B cell (primary cell): ENCODE measurements at regions not wholly inside any gene's neighbourhood (a gene's known extent, or its start where the extent isn't known, plus 50 kb on each side); places are given as distances from the start of the nearest gene placed in this dataset.

Source experiments
- ATAC-seq: fragments of 200-7000 bp; cut with Tn5 transposase; one replicate; pipeline ENCODE4 v1.10.0; 2021; ENCODE audit warnings: low read depth, mild to moderate bottlenecking, moderate number of reproducible peaks, moderate library complexity
- CTCF ChIA-PET: fragments of 350-600 bp; sonication (Branson Sonifier 250); formaldehyde crosslinking; loops from one replicate; lab custom pipeline; 2021; ENCODE audit warnings: antibody characterized with exemption, inconsistent platforms; lab: Charles Lee
- POLR2A ChIA-PET: fragments of 350-600 bp; sonication (Branson Sonifier 250); formaldehyde crosslinking; loops from one replicate; lab custom pipeline; 2021; ENCODE audit warnings: antibody characterized with exemption; lab: Charles Lee
- DNase-seq: peaks from one replicate; pipeline ENCODE4 v3.0.0; 2013
- H2AFZ ChIP-seq: 2 replicates; pipeline ENCODE4 v1.6.1; 2012; ENCODE audit warnings: mild to moderate bottlenecking, low read depth, low read length; ENCODE audit not compliant: insufficient read depth, poor library complexity, severe bottlenecking
- H3K27ac ChIP-seq, 2 donors: 1 replicate in 1 of 2; 2 replicates in 1 of 2; pipeline ENCODE4 v1.5.1; 2012 to 2013; ENCODE audit warnings: low read length in 2 of 2, mild to moderate bottlenecking in 2 of 2, moderate library complexity in 1 of 2
- H3K27me3 ChIP-seq, 4 experiments: fragments of 200-600 bp in 1 of 4; sonication (generic) in 1 of 4; replicated peaks in 1 of 4; 1 replicate in 2 of 4; 2 replicates in 2 of 4; pipeline versions ENCODE4 v1.6.1 to v1.7.0; 2013 to 2016; ENCODE audit warnings: low read length in 3 of 4, mild to moderate bottlenecking in 2 of 4, mixed read lengths in 1 of 4, moderate library complexity in 1 of 4; ENCODE audit not compliant: insufficient read depth in 4 of 4, control insufficient read depth in 3 of 4; ENCODE audit errors: control extremely low read depth in 1 of 4
- H3K36me3 ChIP-seq, 2 experiments: replicated peaks in 1 of 2; 1 replicate in 1 of 2; 2 replicates in 1 of 2; pipeline versions ENCODE4 v1.6.1 to v1.7.1; 2013; ENCODE audit warnings: low read length in 1 of 2; ENCODE audit not compliant: insufficient read depth in 2 of 2, control insufficient read depth in 1 of 2; ENCODE audit errors: control extremely low read depth in 1 of 2, extremely low read depth in 1 of 2
- H3K4me1 ChIP-seq, 2 donors: fragments of 200-600 bp in 1 of 2; sonication (generic) in 1 of 2; 1 replicate in 1 of 2; 2 replicates in 1 of 2; pipeline versions ENCODE4 v1.5.1 to v1.6.1; 2013 to 2017; ENCODE audit warnings: low read length in 2 of 2; ENCODE audit not compliant: control insufficient read depth in 2 of 2, insufficient read depth in 2 of 2
- H3K4me2 ChIP-seq: replicated peaks from 2 replicates; pipeline ENCODE3; 2012; ENCODE audit warnings: mild to moderate bottlenecking, low read depth, low read length; ENCODE audit not compliant: poor library complexity, severe bottlenecking
- H3K4me3 ChIP-seq, 5 experiments: fragments of 200-600 bp in 1 of 5; sonication (generic) in 1 of 5; 1 replicate in 3 of 5; 2 replicates in 2 of 5; pipeline versions ENCODE4 v1.5.1 to v1.7.0; 2011 to 2016; ENCODE audit warnings: low read length in 4 of 5, mild to moderate bottlenecking in 4 of 5, low read depth in 2 of 5, control low read depth in 1 of 5, moderate library complexity in 1 of 5; ENCODE audit not compliant: insufficient read depth in 1 of 5; ENCODE audit errors: control extremely low read depth in 1 of 5, extremely low read depth in 1 of 5
- H3K79me2 ChIP-seq: fragments of 200-600 bp; sonication (generic); one replicate; pipeline ENCODE4 v1.6.0; 2016; ENCODE audit warnings: low read length; ENCODE audit not compliant: control insufficient read depth, insufficient read depth
- H3K9ac ChIP-seq: fragments of 200-600 bp; sonication (generic); 2 replicates; pipeline ENCODE4 v1.6.1; 2017; ENCODE audit warnings: mild to moderate bottlenecking, low read length, moderate library complexity
- H3K9me3 ChIP-seq, 3 donors: one replicate each; pipeline versions ENCODE4 v1.6.1 to v1.7.1; 2013; ENCODE audit warnings: low read length in 2 of 3; ENCODE audit not compliant: control insufficient read depth in 2 of 3, insufficient read depth in 1 of 3; ENCODE audit errors: control extremely low read depth in 1 of 3
- H4K20me1 ChIP-seq: 2 replicates; pipeline ENCODE4 v1.6.0; 2012; ENCODE audit warnings: mild to moderate bottlenecking, low read length; ENCODE audit not compliant: insufficient read depth, control insufficient read depth, poor library complexity, severe bottlenecking
- H3K27ac Mint-ChIP-seq: one replicate; pipeline ENCODE4 v1.8.0; 2021; ENCODE audit warnings: mixed read lengths
- H3K27me3 Mint-ChIP-seq: one replicate; pipeline ENCODE4 v1.8.0; 2021; ENCODE audit warnings: mixed read lengths
- H3K4me1 Mint-ChIP-seq: one replicate; pipeline ENCODE4 v1.8.0; 2021; ENCODE audit warnings: mixed read lengths
- H3K4me3 Mint-ChIP-seq: one replicate; pipeline ENCODE4 v1.8.0; 2021; ENCODE audit warnings: mixed read lengths
- H3K9me3 Mint-ChIP-seq: one replicate; pipeline ENCODE4 v1.8.0; 2022; ENCODE audit warnings: mixed read lengths; ENCODE audit not compliant: insufficient read depth
- EZH2 ChIP-seq: IDR thresholded peaks from 2 replicates; pipeline ENCODE4 v1.6.1; 2012; ENCODE audit warnings: borderline replicate concordance, low read depth, mild to moderate bottlenecking, moderate library complexity, low read length; ENCODE audit not compliant: insufficient read depth, poor library complexity, severe bottlenecking
- WGBS: methylation state at CpG from one replicate; pipeline ENCODE4 v1.1.5; 2013; ENCODE audit warnings: missing lambda C conversion rate; ENCODE audit not compliant: insufficient coverage; 5-methylcytosine and 5-hydroxymethylcytosine counted together
- intact Hi-C: fragments of 100-400 bp; cut with micrococcal nuclease; formaldehyde crosslinking; loops from one replicate; pipeline ENCODE4 v1.10.0; 2022
- TF ChIP-seq, protein P1 (sequence below): fragments of 200-600 bp; IDR thresholded peaks from one replicate; pipeline ENCODE4 v1.8.0; 2022; ENCODE audit warnings: antibody characterized with exemption, mild to moderate bottlenecking

GRCh38 chr6:164266851-164267250 is 852.3 kb downstream of the QKI start:
- Histone ChIP-seq H4K20me1 (no peaks in the 10 kb centered on the region), H3K27me3 (no peaks in the 10 kb centered on the region), H3K4me3 (no peak overlapping the region), H3K79me2 (no peaks in the 10 kb centered on the region), H3K9me3 (no peaks in the 10 kb centered on the region), H3K9ac (no peak overlapping the region), H3K4me2 (no peak overlapping the region), H3K36me3 (no peaks in the 10 kb centered on the region), H3K4me1 (no peaks in the 10 kb centered on the region), H3K27ac (no peak overlapping the region), H2AFZ (no peak overlapping the region)
- H3K27me3 Mint-ChIP-seq = no peaks in the 10 kb centered on the region
- no peak overlapping the region for H3K27ac Mint-ChIP-seq
- no peak for DNase-seq
- intact Hi-C loops = no loop called here
- ChIA-PET POLR2A (no interaction called here), CTCF (no interaction called here)
- no peak for ATAC-seq
- TF ChIP-seq, protein P1, sequence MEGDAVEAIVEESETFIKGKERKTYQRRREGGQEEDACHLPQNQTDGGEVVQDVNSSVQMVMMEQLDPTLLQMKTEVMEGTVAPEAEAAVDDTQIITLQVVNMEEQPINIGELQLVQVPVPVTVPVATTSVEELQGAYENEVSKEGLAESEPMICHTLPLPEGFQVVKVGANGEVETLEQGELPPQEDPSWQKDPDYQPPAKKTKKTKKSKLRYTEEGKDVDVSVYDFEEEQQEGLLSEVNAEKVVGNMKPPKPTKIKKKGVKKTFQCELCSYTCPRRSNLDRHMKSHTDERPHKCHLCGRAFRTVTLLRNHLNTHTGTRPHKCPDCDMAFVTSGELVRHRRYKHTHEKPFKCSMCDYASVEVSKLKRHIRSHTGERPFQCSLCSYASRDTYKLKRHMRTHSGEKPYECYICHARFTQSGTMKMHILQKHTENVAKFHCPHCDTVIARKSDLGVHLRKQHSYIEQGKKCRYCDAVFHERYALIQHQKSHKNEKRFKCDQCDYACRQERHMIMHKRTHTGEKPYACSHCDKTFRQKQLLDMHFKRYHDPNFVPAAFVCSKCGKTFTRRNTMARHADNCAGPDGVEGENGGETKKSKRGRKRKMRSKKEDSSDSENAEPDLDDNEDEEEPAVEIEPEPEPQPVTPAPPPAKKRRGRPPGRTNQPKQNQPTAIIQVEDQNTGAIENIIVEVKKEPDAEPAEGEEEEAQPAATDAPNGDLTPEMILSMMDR = no peak
- TF ChIP-seq EZH2 = no peak
- no CpG with 5 or more reads among the region's 3 CpGs for WGBS
- peaks cover 6% of the 10 kb centered on the region for H3K9me3 Mint-ChIP-seq
- no peak overlapping the region for H3K4me3 Mint-ChIP-seq
- H3K4me1 Mint-ChIP-seq = no peaks in the 10 kb centered on the region

DNA sequence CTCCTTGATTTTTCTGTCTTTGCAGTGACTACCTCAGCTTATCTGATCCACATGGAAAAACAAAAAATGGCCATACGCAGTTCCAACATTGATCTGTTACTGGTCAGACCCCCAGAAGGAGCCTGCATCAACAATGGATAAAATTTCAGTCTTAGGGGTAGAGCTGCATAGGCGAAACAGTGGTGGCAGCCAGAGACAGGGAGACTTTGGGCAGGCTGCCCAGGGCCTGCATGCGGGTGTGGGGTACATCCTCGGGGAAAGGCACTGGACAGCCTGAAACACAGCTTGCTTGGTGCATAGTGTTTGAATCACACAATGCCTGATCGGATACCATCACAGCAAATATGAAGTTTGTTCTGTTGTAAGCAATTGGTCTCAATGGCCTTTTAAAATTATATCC is 847.8 kb downstream of the QKI start:
- ATAC-seq = no peak
- Histone ChIP-seq H3K4me1 (no peaks in the 10 kb centered on the region), H3K9me3 (no peaks in the 10 kb centered on the region), H2AFZ (no peak overlapping the region), H4K20me1 (no peaks in the 10 kb centered on the region), H3K36me3 (no peaks in the 10 kb centered on the region), H3K79me2 (no peaks in the 10 kb centered on the region), H3K4me3 (no peak overlapping the region), H3K4me2 (no peak overlapping the region), H3K27ac (no peak overlapping the region), H3K9ac (no peak overlapping the region), H3K27me3 (no peaks in the 10 kb centered on the region)
- H3K27me3 Mint-ChIP-seq = no peaks in the 10 kb centered on the region
- 88% methylated on average over 4 of the region's 5 CpGs for WGBS
- CTCF ChIA-PET = no interaction called here
- H3K4me1 Mint-ChIP-seq = no peaks in the 10 kb centered on the region
- H3K9me3 Mint-ChIP-seq = peaks cover 3% of the 10 kb centered on the region
- POLR2A ChIA-PET = no interaction called here
- H3K27ac Mint-ChIP-seq = no peak overlapping the region
- DNase-seq = no peak
- intact Hi-C loops = no loop called here
- no peak overlapping the region for H3K4me3 Mint-ChIP-seq
- TF ChIP-seq, protein P1 = no peak
- TF ChIP-seq EZH2 = no peak
